ENCODE measurements at regions not wholly inside any gene's neighbourhood (a gene's known extent, or its start where the extent isn't known, plus 50 kb on each side); places are given as distances from the start of the nearest gene placed in this dataset.
"Not testable (repeated sequence)": the region's sequence is repeated elsewhere in the genome, so short reads cannot be mapped to it uniquely, and the experiment has no call there.

DNA sequence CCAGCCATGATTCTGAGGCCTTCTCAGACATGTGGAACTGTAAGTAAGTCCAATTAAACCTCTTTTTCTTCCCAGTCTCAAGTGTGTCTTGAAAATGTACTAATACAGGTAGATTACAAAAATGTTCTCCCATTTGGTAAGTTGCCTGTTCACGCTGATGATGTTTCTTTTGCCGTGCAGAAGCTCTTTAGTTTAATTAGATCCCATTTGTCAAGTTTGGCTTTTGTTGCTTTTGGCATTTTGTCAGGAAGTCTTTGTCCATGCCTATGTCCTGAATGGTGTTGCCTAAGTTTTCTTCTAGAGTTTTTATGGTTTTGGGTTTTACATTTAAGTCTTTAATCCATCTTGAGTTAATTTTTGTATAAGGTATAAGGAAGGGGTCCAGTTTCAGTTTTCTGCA, 712.5 kb upstream of the ZNF608 start:
- TF ChIP-seq CTCF (IDR thresholded peaks at IDR 0.05); POLR2AphosphoS5 (IDR thresholded peaks at IDR 0.05; ENCODE audit: low read depth, low read length); SIN3A (IDR thresholded peaks at IDR 0.05; ENCODE audit: borderline replicate concordance, insufficient read depth, low read depth, low read length); REST (IDR thresholded peaks at IDR 0.05; ENCODE audit: insufficient read depth in 1 of 2, low read depth in 2 of 2, low read length in 1 of 2); TCF7L2 (IDR thresholded peaks at IDR 0.05; ENCODE audit: low read depth, low read length): not testable (repeated sequence)
